ENCODE measurements at regions not wholly inside any gene's neighbourhood (a gene's known extent, or its start where the extent isn't known, plus 50 kb on each side); places are given as distances from the start of the nearest gene placed in this dataset.
A peak's percentile ranks its signal among the peaks of the same experiment; 100 is the strongest.

DNA sequence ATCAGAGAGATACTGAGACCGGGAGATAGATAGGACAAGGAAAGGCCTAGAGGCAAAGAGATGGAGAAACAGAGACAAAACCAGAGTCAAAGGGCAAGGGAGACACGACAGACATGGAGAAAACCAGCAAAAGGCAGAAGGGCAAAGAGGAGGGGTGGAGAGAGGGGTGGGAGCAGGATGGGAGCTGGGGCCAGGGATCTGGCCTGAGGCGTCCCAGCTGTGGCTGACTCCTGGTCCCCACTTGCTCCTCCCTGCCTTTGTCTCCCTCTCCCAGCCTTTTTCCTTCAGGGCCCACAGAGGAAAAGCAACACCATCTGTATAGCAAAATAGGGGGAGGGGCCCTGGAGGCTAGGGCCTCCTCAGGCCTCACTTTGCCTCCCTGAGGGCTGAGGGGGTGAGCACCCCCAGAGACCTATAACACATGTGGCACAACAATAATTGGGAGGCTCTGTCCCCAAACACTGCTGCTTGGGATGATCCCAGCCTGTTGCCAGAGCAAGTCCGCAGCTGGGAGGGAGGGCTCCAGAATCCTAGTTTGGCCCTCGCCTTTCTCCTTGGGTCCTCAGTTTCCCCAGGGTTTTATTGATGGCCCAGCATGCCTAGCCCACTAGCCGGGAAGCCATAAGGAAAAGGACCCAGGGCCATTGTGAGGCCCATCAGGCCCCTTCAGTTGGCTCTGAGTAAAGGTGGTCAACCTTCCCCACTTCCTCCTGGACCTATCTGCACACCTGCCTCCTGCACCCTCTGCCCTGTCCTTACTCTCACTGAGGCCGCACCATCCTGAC is 96.8 kb downstream of the PJA1 start:
- TF ChIP-seq CTCF (IDR thresholded peaks at IDR 0.05; ENCODE audit: low read depth, low read length) = no peak
- no peak for DNase-seq (ENCODE audit: low read depth, low spot score)
- Histone ChIP-seq H3K9me3 (ENCODE audit: control insufficient read depth, insufficient read depth, low read length) (no peaks in the 10 kb centered on the region), H3K27ac (ENCODE audit: low read depth, low read length) (no peak overlapping the region), H3K4me3 (ENCODE audit: low read depth, low read length) (no peak overlapping the region), H3K27me3 (ENCODE audit: control insufficient read depth, insufficient read depth, low read length) (no peaks in the 10 kb centered on the region)
- ChIA-PET POLR2A (no interaction called here), CTCF (interaction anchor here (1.2 kb wide), 1 partner anchor 241 kb away, joined by 3 read pairs; no protein-coding TSS in a partner anchor)

DNA sequence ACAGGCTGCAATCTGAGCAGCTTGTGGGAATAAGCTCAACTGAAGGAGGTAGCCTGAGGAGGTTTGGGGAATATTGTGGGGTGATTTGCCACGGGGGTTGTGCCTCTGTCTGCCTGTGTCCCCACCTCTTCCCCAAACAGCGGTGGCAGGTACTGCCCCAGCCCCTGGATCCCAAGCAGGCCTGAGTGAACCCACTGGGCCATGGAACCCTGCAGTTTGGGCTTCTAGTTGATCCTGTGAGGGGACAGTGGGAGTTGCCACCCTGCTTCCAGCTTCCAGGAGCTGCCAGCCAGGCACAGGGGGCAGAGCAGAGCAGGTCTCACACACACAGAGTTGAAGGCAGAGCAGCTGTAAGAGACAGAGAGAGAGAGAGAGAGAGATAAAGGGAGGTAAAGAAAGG is 97.4 kb downstream of the PJA1 start:
- H3K27ac ChIP-seq (ENCODE audit: low read depth, low read length) = no peak overlapping the region
- no peaks in the 10 kb centered on the region for H3K9me3 ChIP-seq (ENCODE audit: control insufficient read depth, insufficient read depth, low read length)
- POLR2A ChIA-PET = no interaction called here
- no peaks in the 10 kb centered on the region for H3K27me3 ChIP-seq (ENCODE audit: control insufficient read depth, insufficient read depth, low read length)
- no peak for DNase-seq (ENCODE audit: low read depth, low spot score)
- H3K4me3 ChIP-seq (ENCODE audit: low read depth, low read length) = no peak overlapping the region
- CTCF ChIA-PET = interaction anchor here (0.7 to 1.3 kb wide), 3 partner anchors 154 to 240 kb away, joined by 3 to 4 read pairs (median 3); no protein-coding TSS in a partner anchor
- TF ChIP-seq CTCF (IDR thresholded peaks at IDR 0.05; ENCODE audit: low read depth, low read length) = no peak

DNA sequence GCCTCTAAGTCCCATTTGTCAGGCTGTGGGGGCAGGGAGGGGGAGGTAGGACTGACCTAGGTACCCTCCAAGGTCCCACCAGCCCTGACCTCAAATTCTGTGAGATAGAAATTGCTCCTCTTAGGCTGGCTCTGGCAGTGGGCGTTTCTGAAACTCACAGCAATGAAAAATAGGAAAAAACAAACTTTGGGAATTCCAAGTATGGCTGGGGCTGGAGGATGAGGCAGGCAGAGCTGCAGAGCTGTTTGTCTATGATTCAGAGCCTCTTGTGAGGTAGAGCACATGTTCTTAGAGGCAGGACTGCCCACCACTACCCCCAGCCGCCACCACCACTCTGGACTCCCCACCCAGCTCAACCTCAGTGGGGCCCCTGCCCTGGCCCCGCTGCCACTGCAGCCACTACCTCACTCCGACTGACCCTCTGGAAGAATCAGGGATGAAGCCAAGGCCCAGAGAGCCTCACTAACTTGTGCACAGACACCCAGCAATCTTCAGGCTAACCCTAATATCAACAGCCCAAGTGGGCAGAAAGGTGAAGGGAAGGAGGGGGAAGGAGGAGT is 98.2 kb downstream of the PJA1 start:
- POLR2A ChIA-PET = no interaction called here
- TF ChIP-seq CTCF (IDR thresholded peaks at IDR 0.05; ENCODE audit: low read depth, low read length) = no peak
- peak overlapping the region; percentile 11 for H3K27ac ChIP-seq (ENCODE audit: low read depth, low read length)
- no peaks in the 10 kb centered on the region for H3K27me3 ChIP-seq (ENCODE audit: control insufficient read depth, insufficient read depth, low read length)
- H3K9me3 ChIP-seq (ENCODE audit: control insufficient read depth, insufficient read depth, low read length) = no peaks in the 10 kb centered on the region
- CTCF ChIA-PET = interaction anchor here (0.7 to 3.1 kb wide), 3 partner anchors 154 to 239 kb away, joined by 3 to 16 read pairs (median 4); partner anchors contain the start of gene EFNB1
- no peak for DNase-seq (ENCODE audit: low read depth, low spot score)
- no peak overlapping the region for H3K4me3 ChIP-seq (ENCODE audit: low read depth, low read length)

- POLR2A ChIA-PET = interaction anchor here (2.0 kb wide), 1 partner anchor 237 kb away, joined by 8 read pairs; the partner anchor contains the start of gene EFNB1
- H3K4me3 ChIP-seq (ENCODE audit: low read depth, low read length) = no peak overlapping the region
- CTCF ChIA-PET = interaction anchor here (1.3 to 3.1 kb wide), 2 partner anchors 156 to 238 kb away, joined by 4 to 16 read pairs; partner anchors contain the start of gene EFNB1
Observed at GRCh38 chrX:69066021-69066757, 99.1 kb downstream of the PJA1 start.

More at GRCh38 chrX:69066021-69066757, 99.1 kb downstream of the PJA1 start:
- DNase-seq (ENCODE audit: low read depth, low spot score) = no peak
- Histone ChIP-seq H3K27me3 (ENCODE audit: control insufficient read depth, insufficient read depth, low read length) (no peaks in the 10 kb centered on the region), H3K27ac (ENCODE audit: low read depth, low read length) (no peak overlapping the region), H3K9me3 (ENCODE audit: control insufficient read depth, insufficient read depth, low read length) (no peaks in the 10 kb centered on the region)
- no peak for TF ChIP-seq CTCF (IDR thresholded peaks at IDR 0.05; ENCODE audit: low read depth, low read length)
